Activated B cell treated with CpG ODN at 0.5 μM for 24 hours (primary cell): ENCODE measurements at regions not wholly inside any gene's neighbourhood (a gene's known extent, or its start where the extent isn't known, plus 50 kb on each side); places are given as distances from the start of the nearest gene placed in this dataset.

Experiments used
- ATAC-seq: fragments of 200-7000 bp; cut with Tn5 transposase; one replicate; pipeline ENCODE4 v1.10.0; 2021; ENCODE audit warnings: low read depth, mild to moderate bottlenecking, moderate library complexity
- CTCF ChIA-PET: fragments of 350-600 bp; sonication (Branson Sonifier 250); formaldehyde crosslinking; loops from one replicate; lab custom pipeline; 2021; ENCODE audit warnings: antibody characterized with exemption; lab: Charles Lee
- POLR2A ChIA-PET: fragments of 350-600 bp; sonication (Branson Sonifier 250); formaldehyde crosslinking; loops from one replicate; lab custom pipeline; 2021; ENCODE audit warnings: antibody characterized with exemption; lab: Charles Lee
- DNase-seq: peaks from one replicate; pipeline ENCODE4 v3.0.0; 2022
- H3K27ac Mint-ChIP-seq: one replicate; pipeline ENCODE4 v1.8.0; 2020; ENCODE audit warnings: mixed read lengths
- H3K27me3 Mint-ChIP-seq: one replicate; pipeline ENCODE4 v1.8.0; 2021; ENCODE audit warnings: mixed read lengths
- H3K36me3 Mint-ChIP-seq: one replicate; pipeline ENCODE4 v1.8.0; 2021; ENCODE audit warnings: low read depth, mixed read lengths
- H3K4me1 Mint-ChIP-seq: one replicate; pipeline ENCODE4 v1.8.0; 2021; ENCODE audit warnings: mixed read lengths
- H3K4me3 Mint-ChIP-seq: one replicate; pipeline ENCODE4 v1.8.0; 2020; ENCODE audit warnings: mild to moderate bottlenecking, mixed read lengths
- H3K9me3 Mint-ChIP-seq: one replicate; pipeline ENCODE4 v1.8.0; 2020; ENCODE audit warnings: mixed read lengths
- CTCF ChIP-seq: fragments of 200-600 bp; IDR thresholded peaks from one replicate; pipeline ENCODE4 v1.8.0; 2022; ENCODE audit warnings: antibody characterized with exemption, mild to moderate bottlenecking
- intact Hi-C: fragments of 100-400 bp; cut with micrococcal nuclease; formaldehyde crosslinking; loops from one replicate; pipeline ENCODE4 v1.15.1; 2024

DNA sequence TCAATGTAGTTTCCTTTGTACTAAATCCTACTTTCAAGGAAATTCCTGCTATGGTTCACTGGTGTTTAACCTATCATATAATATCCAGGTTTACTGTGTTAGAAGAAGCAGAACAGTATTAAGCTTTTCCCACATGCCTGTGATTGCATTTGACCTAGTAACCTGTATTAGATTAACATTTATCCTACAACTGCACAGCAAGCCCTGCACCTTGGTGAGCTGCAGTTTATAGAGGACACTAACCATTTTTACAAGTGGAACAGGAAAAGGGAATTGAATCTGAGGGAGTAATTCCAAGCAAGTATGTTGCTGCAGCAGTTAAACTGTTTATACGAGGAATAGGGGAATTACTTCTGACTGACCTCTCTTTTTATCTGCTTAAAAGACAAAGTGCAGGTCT is 328.6 kb downstream of the ETAA1 start:
- Mint-ChIP-seq H3K4me1 (no peaks in the 10 kb centered on the region), H3K27ac (no peak overlapping the region), H3K9me3 (peaks cover 7% of the 10 kb centered on the region), H3K36me3 (no peaks in the 10 kb centered on the region), H3K27me3 (no peaks in the 10 kb centered on the region), H3K4me3 (no peak overlapping the region)
- intact Hi-C loops, result no loop called here
- DNase-seq (no peak), ATAC-seq (no peak)
- ChIA-PET CTCF (no interaction called here), POLR2A (no interaction called here)
- no peak for TF ChIP-seq CTCF

- Mint-ChIP-seq H3K9me3 (peaks cover 2% of the 10 kb centered on the region), H3K4me1 (no peaks in the 10 kb centered on the region), H3K27ac (no peak overlapping the region), H3K4me3 (no peak overlapping the region), H3K36me3 (no peaks in the 10 kb centered on the region), H3K27me3 (no peaks in the 10 kb centered on the region)
- ChIA-PET CTCF (no interaction called here), POLR2A (no interaction called here)
- no peak for ATAC-seq
- intact Hi-C loops, result no loop called here
- no peak for TF ChIP-seq CTCF
- no peak for DNase-seq
Observed at GRCh38 chr2:67726416-67726815, 329.3 kb downstream of the ETAA1 start.

DNA sequence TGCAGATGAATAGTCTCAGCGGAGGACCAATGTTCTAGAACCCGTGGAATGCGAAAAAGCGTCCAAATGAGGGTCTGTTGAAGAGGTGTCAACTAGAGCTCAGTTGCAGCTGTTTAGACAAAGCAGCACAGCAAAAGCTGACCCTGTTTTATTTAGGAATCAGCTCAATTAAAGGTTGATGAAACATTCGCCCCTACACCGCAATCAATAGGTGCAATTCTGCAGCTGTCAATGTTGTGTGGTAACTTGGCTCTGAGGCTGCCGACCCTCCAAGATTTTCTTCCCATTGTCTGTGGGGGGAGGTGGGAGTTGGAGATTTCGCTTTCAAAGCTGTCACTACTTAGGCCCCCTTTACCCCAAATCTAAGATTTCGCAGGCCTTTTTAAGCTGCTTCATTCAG is 330.0 kb downstream of the ETAA1 start:
- intact Hi-C loops, result no loop called here
- H3K4me3 Mint-ChIP-seq, result no peak overlapping the region
- ATAC-seq, result no peak
- H3K4me1 Mint-ChIP-seq, result no peaks in the 10 kb centered on the region
- POLR2A ChIA-PET, result no interaction called here
- H3K9me3 Mint-ChIP-seq, result peaks cover 2% of the 10 kb centered on the region
- CTCF ChIA-PET, result no interaction called here
- no peak overlapping the region for H3K27ac Mint-ChIP-seq
- H3K36me3 Mint-ChIP-seq, result no peaks in the 10 kb centered on the region
- TF ChIP-seq CTCF, result no peak
- H3K27me3 Mint-ChIP-seq, result no peaks in the 10 kb centered on the region
- no peak for DNase-seq

DNA sequence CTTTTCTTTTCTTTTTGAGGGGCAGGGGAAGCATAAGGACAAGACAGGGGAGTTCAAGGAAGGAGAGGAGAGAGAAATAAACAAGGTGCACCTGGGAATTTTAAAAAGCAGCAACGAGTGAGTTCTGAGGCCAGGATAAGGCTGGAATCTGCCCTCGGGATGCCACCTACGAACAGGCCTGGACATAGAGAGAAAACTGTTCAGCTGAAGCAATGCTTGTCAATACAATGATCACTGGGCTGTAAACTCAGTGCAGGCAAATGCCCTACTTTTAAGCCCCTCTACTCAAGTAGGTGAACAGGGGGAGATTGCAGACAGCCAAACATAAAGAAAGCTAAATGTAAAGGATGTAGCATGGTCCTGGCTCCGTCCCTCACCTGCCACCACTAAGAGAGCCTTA is 330.5 kb downstream of the ETAA1 start:
- H3K27ac Mint-ChIP-seq, result no peak overlapping the region
- H3K27me3 Mint-ChIP-seq, result no peaks in the 10 kb centered on the region
- no peak for DNase-seq
- no peaks in the 10 kb centered on the region for H3K4me1 Mint-ChIP-seq
- no peak for TF ChIP-seq CTCF
- H3K36me3 Mint-ChIP-seq, result no peaks in the 10 kb centered on the region
- no peaks in the 10 kb centered on the region for H3K9me3 Mint-ChIP-seq
- ATAC-seq, result no peak
- intact Hi-C loops, result no loop called here
- H3K4me3 Mint-ChIP-seq, result no peak overlapping the region
- POLR2A ChIA-PET, result no interaction called here
- CTCF ChIA-PET, result no interaction called here

- TF ChIP-seq CTCF, result no peak
- no peak for DNase-seq
- H3K9me3 Mint-ChIP-seq, result no peaks in the 10 kb centered on the region
- no peaks in the 10 kb centered on the region for H3K36me3 Mint-ChIP-seq
- no peak overlapping the region for H3K4me3 Mint-ChIP-seq
- ChIA-PET POLR2A (no interaction called here), CTCF (no interaction called here)
- intact Hi-C loops, result no loop called here
- no peaks in the 10 kb centered on the region for H3K4me1 Mint-ChIP-seq
- ATAC-seq, result no peak
- no peak overlapping the region for H3K27ac Mint-ChIP-seq
- no peaks in the 10 kb centered on the region for H3K27me3 Mint-ChIP-seq
Observed at GRCh38 chr2:67729474-67729873, 332.3 kb downstream of the ETAA1 start.
